HG02884 (cell line): ENCODE measurements at regions not wholly inside any gene's neighbourhood (a gene's known extent, or its start where the extent isn't known, plus 50 kb on each side); places are given as distances from the start of the nearest gene placed in this dataset.

ENCODE experiments used
- ATAC-seq: cut with Tn5 transposase; IDR thresholded peaks from one replicate; pipeline ENCODE4 v1.9.1; 2021; ENCODE audit warnings: mild to moderate bottlenecking, moderate library complexity; ENCODE audit not compliant: unreplicated experiment

- ATAC-seq, result peak; percentile 36
These were observed 629.6 kb upstream of the FANCL start for GRCh38 chr2:58870704-58871103.

- ATAC-seq, result no peak
These were observed 625.8 kb upstream of the FANCL start for GRCh38 chr2:58866946-58867345.

GRCh38 chr2:58866527-58866926, 625.4 kb upstream of the FANCL start:
- no peak for ATAC-seq

- no peak for ATAC-seq
These were observed 624.9 kb upstream of the FANCL start for GRCh38 chr2:58866040-58866439.

GRCh38 chr2:58865436-58865835, 624.3 kb upstream of the FANCL start:
- peak; percentile 80 for ATAC-seq

- peak; percentile 35 for ATAC-seq
These were observed 621.1 kb upstream of the FANCL start for GRCh38 chr2:58862244-58862643.

- ATAC-seq, result no peak
These were observed 619.5 kb upstream of the FANCL start for GRCh38 chr2:58860586-58860985.

GRCh38 chr2:58856100-58856499, 615.0 kb upstream of the FANCL start:
- ATAC-seq, result no peak

GRCh38 chr2:58853420-58853819, 612.3 kb upstream of the FANCL start:
- no peak for ATAC-seq

- ATAC-seq, result no peak
These were observed 611.8 kb upstream of the FANCL start for GRCh38 chr2:58852905-58853304.

- ATAC-seq, result no peak
These were observed 611.1 kb upstream of the FANCL start for GRCh38 chr2:58852243-58852642.

- no peak for ATAC-seq
These were observed 610.5 kb upstream of the FANCL start for GRCh38 chr2:58851598-58851997.

GRCh38 chr2:58845011-58845410, 603.9 kb upstream of the FANCL start:
- no peak for ATAC-seq

- ATAC-seq, result no peak
These were observed 601.5 kb upstream of the FANCL start for GRCh38 chr2:58842501-58843155.

GRCh38 chr2:58834404-58834803, 593.3 kb upstream of the FANCL start:
- no peak for ATAC-seq

GRCh38 chr2:58826795-58827194, 585.7 kb upstream of the FANCL start:
- ATAC-seq, result no peak

GRCh38 chr2:58812771-58813344, 571.7 kb upstream of the FANCL start:
- no peak for ATAC-seq

- ATAC-seq, result no peak
These were observed 564.0 kb upstream of the FANCL start for GRCh38 chr2:58805126-58805525.

GRCh38 chr2:58803192-58803591, 562.1 kb upstream of the FANCL start:
- peak; percentile 59 for ATAC-seq

- no peak for ATAC-seq
These were observed 559.8 kb upstream of the FANCL start for GRCh38 chr2:58800881-58801280.

- no peak for ATAC-seq
These were observed 557.6 kb upstream of the FANCL start for GRCh38 chr2:58798676-58799208.

- no peak for ATAC-seq
These were observed 555.2 kb upstream of the FANCL start for GRCh38 chr2:58796239-58796910.
